ENCODE measurements at regions not wholly inside any gene's neighbourhood (a gene's known extent, or its start where the extent isn't known, plus 50 kb on each side); places are given as distances from the start of the nearest gene placed in this dataset.
"Not testable (repeated sequence)": the region's sequence is repeated elsewhere in the genome, so short reads cannot be mapped to it uniquely, and the experiment has no call there.

GRCh38 chr10:6802759-6803426, 222.8 kb upstream of the PRKCQ start:
- DNase-seq, result no peak

DNA sequence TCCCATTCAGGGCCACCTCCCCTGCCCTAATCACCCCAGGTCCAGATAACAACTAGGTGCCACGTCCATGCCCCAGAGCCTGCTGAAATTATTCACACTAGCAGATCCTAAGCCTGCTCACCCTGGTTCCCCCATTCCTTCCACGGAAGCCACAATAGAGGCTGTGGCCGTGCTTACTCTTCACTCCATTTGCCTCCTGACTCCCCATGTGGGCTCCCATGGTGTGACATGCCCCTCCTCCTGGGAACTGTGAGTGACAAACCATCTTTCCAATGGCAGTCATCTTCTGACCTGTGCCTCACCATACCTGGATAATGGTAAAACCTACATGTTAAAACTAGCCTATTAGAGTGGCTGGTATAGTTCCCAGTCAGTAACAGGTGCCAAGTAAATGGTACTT, 216.2 kb upstream of the PRKCQ start:
- no peak for DNase-seq

DNA sequence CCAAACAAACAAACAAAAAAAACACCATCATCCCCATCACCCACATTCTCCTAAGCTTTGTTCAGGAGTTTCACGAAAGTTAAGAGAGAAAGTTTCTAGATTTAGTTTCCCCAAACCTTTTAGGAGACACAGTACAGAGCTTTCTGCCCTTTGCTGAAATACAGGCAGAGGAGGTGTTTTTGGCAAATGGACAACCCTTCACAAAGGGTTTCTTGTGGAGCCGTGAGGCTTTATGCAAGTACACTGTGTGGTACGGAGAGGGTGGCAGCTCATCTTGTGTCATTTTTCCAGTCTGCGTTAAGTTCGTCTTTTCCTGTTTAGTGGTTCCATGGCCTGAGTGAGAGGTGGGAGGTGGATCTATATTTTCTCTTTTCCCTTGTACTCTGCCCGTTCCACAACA, 215.5 kb upstream of the PRKCQ start:
- no peak for DNase-seq

DNA sequence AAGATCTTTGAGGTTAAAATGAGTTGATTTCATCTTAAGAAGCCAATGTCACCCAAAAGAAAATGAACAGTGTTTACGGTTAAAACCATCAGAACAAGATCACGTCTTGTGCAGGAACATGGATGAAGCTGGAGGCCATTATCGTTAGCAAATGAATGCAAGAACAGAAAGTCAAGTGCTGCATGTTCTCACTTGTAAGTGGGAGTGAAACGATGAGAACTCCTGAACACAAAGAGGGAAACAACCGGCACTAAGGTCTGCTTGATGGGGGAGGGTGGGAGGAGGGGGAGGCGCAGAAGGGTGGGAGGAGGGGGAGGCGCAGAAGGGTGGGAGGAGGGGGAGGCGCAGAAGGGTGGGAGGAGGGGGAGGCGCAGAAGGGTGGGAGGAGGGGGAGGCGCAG, 214.8 kb upstream of the PRKCQ start:
- not testable (repeated sequence) for DNase-seq

DNA sequence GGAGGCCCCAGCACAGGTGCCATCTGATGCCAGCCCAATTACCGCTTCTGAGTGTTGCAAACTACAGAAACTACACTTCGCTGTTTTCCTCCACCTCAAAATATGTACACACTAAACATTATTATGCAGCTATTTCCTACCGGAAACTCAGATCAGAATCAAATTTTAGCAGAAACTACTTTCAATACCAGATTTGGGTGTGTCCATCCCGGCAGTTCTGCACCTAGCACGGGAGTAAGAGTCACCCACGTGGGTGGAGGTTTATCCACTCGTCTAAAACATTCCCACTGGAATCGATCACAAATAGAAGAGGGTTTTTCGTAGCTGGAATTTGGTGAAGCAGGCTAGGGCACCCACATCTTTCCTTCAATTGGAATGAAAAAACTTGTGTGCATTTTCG, 214.4 kb upstream of the PRKCQ start:
- DNase-seq, result no peak

- DNase-seq, result no peak
Observed at GRCh38 chr10:6788731-6789130, 208.7 kb upstream of the PRKCQ start.

- no peak for DNase-seq
Observed at GRCh38 chr10:6788231-6788630, 208.2 kb upstream of the PRKCQ start.

DNA sequence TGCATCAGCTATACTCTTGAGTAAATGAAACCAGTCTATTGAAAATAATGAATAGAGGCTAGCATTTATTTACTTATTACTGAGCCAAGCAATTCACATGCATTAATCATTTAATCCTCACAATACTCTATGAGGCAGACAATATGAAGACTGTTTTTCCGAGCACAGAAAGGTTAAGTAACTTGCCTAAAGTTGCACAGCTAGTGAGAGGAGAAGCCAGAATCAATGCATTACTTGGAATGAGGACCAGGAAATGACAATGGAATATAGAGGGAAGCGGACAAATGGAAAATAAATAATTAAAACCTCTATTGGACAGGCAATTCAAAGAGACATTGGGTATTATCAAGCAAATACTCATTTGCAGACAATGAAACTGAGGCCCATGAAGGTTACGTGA, 207.6 kb upstream of the PRKCQ start:
- no peak for DNase-seq

DNA sequence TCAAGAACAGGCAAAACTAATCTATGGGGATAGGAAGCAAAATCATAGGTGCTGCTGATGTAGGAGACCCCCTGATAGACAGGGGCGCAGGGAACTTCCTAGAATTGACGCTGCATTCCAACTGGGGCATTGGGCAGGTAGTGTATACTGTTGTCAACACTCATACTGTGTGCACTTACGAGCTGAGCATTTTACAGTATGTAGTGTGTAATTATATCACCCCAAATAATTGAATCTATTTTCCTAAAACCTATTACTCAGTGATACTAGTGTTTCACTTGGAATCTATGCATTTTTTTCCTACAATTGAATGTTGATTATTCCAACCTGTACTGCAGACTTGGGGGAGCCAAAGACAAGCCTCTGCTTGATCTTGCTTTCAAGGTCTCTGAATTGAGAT, 207.0 kb upstream of the PRKCQ start:
- no peak for DNase-seq

- DNase-seq, result no peak
Observed at GRCh38 chr10:6786579-6787031, 206.5 kb upstream of the PRKCQ start.

GRCh38 chr10:6784429-6784828, 204.4 kb upstream of the PRKCQ start:
- not testable (repeated sequence) for DNase-seq

- DNase-seq, result no peak
Observed at GRCh38 chr10:6783471-6783870, 203.4 kb upstream of the PRKCQ start.

DNA sequence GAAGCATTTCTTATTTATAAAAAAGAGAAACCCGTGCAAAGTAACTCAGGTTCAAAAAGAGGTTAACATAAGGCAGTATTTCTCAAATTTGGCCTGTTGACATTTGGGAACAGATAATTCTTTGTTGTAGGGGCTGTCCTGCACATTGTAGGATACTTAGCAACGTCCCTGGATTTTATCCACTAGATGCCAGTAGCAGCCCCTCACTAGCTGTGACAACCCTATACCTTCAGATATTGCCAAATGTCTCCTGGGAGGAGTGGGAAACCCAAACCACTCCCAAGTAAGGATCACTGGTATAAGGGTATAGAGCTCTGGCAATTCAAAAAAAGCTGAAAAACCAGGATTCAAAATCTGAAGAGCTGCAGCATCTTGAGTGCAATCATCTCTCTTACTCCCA, 202.3 kb upstream of the PRKCQ start:
- DNase-seq, result no peak

GRCh38 chr10:6781133-6781770, 201.2 kb upstream of the PRKCQ start:
- DNase-seq, result no peak

GRCh38 chr10:6780008-6780677, 200.1 kb upstream of the PRKCQ start:
- DNase-seq, result no peak

DNA sequence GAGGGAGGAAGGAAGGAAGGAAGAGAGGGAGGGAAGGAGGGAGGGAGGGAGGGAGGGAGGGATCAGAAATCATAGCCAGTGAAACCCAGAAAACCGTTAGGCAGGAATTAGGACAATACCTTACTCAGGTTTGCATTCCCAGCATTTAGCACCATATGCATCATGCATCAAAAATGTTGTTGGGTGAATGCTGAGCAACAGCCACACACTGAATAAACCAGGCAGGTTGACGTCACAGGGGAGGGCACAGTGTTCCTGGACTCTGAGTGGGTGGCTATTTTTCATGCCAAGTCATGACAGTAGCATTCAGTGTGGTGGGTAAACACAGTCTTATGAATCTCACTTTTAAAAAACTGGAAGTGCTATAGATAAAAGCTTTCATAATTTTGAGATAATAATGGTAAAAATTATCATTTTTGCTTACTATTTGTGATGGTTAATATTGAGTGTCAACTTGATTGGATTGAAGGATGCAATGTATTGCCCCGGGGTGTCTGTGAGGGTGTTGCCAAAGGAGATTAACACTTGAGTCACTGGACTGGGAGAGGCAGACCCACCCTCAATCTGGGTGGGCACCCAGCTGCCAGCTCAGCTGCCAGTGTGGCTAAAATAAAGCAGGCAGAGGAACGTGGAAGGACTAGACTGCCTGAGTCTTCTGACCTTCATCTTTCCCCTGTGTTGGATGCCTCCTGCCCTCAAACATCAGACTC, 199.1 kb upstream of the PRKCQ start:
- DNase-seq, result no peak

DNA sequence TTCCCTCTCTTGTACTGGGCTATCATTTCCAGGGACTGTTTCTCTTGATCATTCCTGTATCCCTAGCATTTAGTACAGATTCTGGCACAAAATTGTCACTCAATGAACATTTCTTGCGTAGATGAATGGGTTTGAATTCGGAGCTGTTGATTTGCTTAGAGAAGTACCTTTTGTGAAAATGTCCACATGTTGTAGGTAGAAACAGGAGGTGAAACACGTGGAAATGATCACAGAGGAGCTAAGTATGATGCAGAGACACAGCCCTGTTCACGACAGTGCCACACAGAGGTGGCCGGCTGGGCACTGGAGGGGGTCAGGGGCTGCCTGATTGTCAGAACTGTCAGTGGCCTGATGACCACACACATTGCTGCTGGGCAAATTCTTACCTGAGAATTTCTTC, 196.1 kb upstream of the PRKCQ start:
- DNase-seq, result no peak

- no peak for DNase-seq
Observed at GRCh38 chr10:6774406-6774805, 194.3 kb upstream of the PRKCQ start.

GRCh38 chr10:6771331-6771730, 191.3 kb upstream of the PRKCQ start:
- no peak for DNase-seq

- no peak for DNase-seq
Observed at GRCh38 chr10:6770846-6771245, 190.8 kb upstream of the PRKCQ start.

DNA sequence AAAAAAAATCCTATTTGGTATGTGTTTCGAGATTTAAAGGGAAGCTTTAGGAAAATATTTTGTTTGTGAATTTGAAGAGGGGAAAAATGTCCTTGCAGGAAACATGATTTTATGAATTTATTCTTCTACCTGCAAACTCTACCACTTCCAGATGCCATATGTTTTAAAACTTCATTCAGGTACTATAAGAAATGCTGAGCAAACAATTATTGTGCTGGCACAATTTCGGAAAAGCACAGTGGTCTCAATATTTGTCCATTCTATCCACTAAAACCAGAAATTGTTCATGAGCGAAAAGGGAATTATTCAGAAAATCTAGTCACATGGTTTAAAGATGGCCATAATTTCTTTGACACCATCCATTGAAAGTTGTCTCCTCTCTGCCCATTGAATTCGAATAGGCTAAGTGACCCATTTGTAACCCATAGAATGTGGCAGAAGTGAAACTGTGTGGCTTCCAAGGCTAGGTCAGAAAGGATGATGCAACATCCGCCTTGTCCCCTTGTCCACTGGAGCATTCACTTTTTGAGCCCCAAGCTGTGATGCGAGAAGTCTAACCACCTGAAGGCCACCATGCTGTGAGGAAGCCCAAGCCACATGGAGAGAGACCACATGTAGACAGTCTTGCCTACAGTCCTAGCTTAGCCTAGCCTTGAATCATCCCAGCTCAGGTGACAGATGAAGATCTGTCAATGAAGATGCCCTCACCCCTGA, 189.8 kb upstream of the PRKCQ start:
- DNase-seq, result no peak

DNA sequence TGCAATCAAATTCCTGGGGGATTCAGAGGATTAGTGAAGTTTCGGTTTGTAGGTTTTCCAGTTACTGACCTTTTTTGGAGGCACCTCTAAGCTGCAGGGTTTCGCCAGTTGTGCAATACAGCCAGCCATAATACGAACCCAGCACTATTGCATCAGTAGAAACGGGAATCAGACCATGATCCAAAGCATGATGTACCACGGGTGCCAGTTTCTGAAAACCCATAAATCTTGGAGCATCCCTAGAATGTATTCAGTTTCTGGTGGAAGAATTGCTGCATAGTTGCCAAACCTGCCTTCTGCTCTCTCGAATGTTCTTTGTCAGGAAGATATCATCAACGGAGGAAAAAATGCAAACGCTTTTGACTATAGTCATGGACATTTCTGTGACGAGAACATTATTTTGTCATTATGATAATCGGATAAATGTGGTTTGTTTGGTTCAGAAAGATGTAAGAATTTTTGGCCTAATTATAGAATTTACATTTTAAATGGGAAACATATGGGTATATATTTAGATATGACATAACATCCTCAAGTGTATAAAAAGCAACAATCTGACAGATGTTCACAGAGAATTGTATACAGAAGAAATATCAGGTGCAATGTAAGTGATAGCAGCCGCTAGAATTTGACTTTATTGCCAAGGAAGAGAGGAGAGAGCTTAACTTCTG, 186.2 kb upstream of the PRKCQ start:
- no peak for DNase-seq
